Endothelial cell of umbilical vein (primary cell): ENCODE measurements at regions not wholly inside any gene's neighbourhood (a gene's known extent, or its start where the extent isn't known, plus 50 kb on each side); places are given as distances from the start of the nearest gene placed in this dataset.

Source experiments
- EZH2 ChIP-seq: IDR thresholded peaks from 2 replicates; pipeline ENCODE4 v1.6.1; 2012; ENCODE audit warnings: borderline replicate concordance, low read depth, mild to moderate bottlenecking, moderate library complexity, low read length, inconsistent platforms; ENCODE audit not compliant: severe bottlenecking
- FOS ChIP-seq: IDR thresholded peaks from 2 replicates; pipeline ENCODE4 v1.6.1; 2011; ENCODE audit warnings: mild to moderate bottlenecking, low read length, moderate library complexity, borderline replicate concordance; ENCODE audit not compliant: insufficient read depth
- GATA2 ChIP-seq: IDR thresholded peaks from 2 replicates; pipeline ENCODE4 v1.7.0; 2011; ENCODE audit warnings: low read depth, mild to moderate bottlenecking, moderate library complexity, mixed read lengths, low read length; ENCODE audit not compliant: insufficient read length, insufficient read depth
- JUN ChIP-seq: IDR thresholded peaks from 2 replicates; pipeline ENCODE4 v1.6.1; 2011; ENCODE audit warnings: borderline replicate concordance, low read depth; ENCODE audit not compliant: insufficient read length, insufficient read depth
- MYC ChIP-seq: IDR thresholded peaks from one replicate; pipeline ENCODE4 v1.6.1; 2011; ENCODE audit warnings: mild to moderate bottlenecking, low read depth, low read length
- POLR2A ChIP-seq: IDR thresholded peaks from 2 replicates; pipeline ENCODE4 v1.6.1; 2012; ENCODE audit warnings: low read depth, mild to moderate bottlenecking, control low read depth, low read length
- POLR2AphosphoS5 ChIP-seq: IDR thresholded peaks from 2 replicates; pipeline ENCODE4 v1.6.1; 2012; ENCODE audit warnings: low read depth, mild to moderate bottlenecking, control low read depth, low read length, moderate library complexity; ENCODE audit not compliant: insufficient read depth
- TF ChIP-seq, protein P1 (sequence below), 2 donors: IDR thresholded peaks; 1 replicate in 1 of 2; 2 replicates in 1 of 2; pipeline ENCODE4 v1.5.1; 2011; ENCODE audit warnings: low read length in 2 of 2, mild to moderate bottlenecking in 2 of 2, moderate library complexity in 2 of 2, control low read depth in 1 of 2, inconsistent platforms in 1 of 2, low read depth in 1 of 2; ENCODE audit not compliant: insufficient read depth in 1 of 2; ENCODE audit errors: extremely low read depth in 1 of 2
- TF ChIP-seq, protein P2 (sequence below): IDR thresholded peaks from 2 replicates; pipeline ENCODE4 v1.6.1; 2011; ENCODE audit not compliant: insufficient read depth, insufficient read length

DNA sequence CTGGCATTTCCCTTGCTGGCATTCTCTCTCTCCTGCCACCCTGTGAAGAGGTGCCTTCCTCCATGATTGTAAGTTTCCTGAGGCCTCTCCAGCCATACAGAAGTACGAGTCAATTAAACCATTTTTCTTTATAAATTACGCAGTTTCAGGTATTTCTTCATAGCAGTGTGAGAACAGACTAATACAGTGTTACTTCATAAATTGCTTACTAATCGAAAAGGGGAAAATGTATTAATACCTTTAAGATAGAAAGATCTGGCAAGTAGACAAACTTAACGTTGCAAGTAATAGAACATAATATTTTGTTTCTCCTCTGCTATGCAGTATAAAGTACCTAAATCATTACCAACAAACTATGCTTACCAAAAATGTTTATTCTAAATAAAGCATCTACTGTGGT lies 178.3 kb upstream of the LAMA2 start:
- TF ChIP-seq MYC (no peak), POLR2AphosphoS5 (no peak), GATA2 (no peak), EZH2 (no peak), FOS (no peak), POLR2A (no peak), JUN (no peak)
- TF ChIP-seq, protein P1, sequence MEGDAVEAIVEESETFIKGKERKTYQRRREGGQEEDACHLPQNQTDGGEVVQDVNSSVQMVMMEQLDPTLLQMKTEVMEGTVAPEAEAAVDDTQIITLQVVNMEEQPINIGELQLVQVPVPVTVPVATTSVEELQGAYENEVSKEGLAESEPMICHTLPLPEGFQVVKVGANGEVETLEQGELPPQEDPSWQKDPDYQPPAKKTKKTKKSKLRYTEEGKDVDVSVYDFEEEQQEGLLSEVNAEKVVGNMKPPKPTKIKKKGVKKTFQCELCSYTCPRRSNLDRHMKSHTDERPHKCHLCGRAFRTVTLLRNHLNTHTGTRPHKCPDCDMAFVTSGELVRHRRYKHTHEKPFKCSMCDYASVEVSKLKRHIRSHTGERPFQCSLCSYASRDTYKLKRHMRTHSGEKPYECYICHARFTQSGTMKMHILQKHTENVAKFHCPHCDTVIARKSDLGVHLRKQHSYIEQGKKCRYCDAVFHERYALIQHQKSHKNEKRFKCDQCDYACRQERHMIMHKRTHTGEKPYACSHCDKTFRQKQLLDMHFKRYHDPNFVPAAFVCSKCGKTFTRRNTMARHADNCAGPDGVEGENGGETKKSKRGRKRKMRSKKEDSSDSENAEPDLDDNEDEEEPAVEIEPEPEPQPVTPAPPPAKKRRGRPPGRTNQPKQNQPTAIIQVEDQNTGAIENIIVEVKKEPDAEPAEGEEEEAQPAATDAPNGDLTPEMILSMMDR (IDR thresholded peaks at IDR 0.05; ENCODE audit: extremely low read depth in 1 of 2, insufficient read depth in 1 of 2, low read depth in 1 of 2, low read length in 2 of 2), result no peak
- TF ChIP-seq, protein P2, sequence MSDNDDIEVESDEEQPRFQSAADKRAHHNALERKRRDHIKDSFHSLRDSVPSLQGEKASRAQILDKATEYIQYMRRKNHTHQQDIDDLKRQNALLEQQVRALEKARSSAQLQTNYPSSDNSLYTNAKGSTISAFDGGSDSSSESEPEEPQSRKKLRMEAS, result no peak
